ENCODE measurements at regions not wholly inside any gene's neighbourhood (a gene's known extent, or its start where the extent isn't known, plus 50 kb on each side); places are given as distances from the start of the nearest gene placed in this dataset.

- FAIRE-seq (no peak), DNase-seq (ENCODE audit: low spot score) (no peak), ATAC-seq (no peak)
- H2AFZ ChIP-seq (ENCODE audit: low read length), result no peak overlapping the region
- TF ChIP-seq DPF2 (CRISPR knock-in tag; IDR thresholded peaks at IDR 0.05; ENCODE audit: borderline replicate concordance, low read depth) (no peak), NFE2L2 (IDR thresholded peaks at IDR 0.05; ENCODE audit: low read length) (peak; percentile 68)
- H4K20me1 ChIP-seq (ENCODE audit: insufficient read depth, low read length), result no peaks in the 10 kb centered on the region
- no peak overlapping the region for H3K4me3 ChIP-seq (replicated peaks in 1 of 3; ENCODE audit: insufficient read depth in 1 of 3, low read depth in 2 of 3, low read length in 3 of 3)
- no peaks in the 10 kb centered on the region for H3K36me3 ChIP-seq (replicated peaks in 1 of 2; ENCODE audit: control insufficient read depth in 1 of 2, insufficient read depth in 2 of 2, low read length in 2 of 2)
- no peak overlapping the region for H3K27ac ChIP-seq (ENCODE audit: extremely low read length, insufficient read depth, low read length)
- H3K79me2 ChIP-seq (ENCODE audit: insufficient read depth, low read length), result no peaks in the 10 kb centered on the region
- H3K9me3 ChIP-seq (ENCODE audit: low read length), result no peaks in the 10 kb centered on the region
- no peak overlapping the region for H3K4me2 ChIP-seq (ENCODE audit: low read depth, low read length)
- no peaks in the 10 kb centered on the region for H3K4me1 ChIP-seq (ENCODE audit: insufficient read depth, low read length)
- no TSS peak for BruUV-seq (replicated peaks)
- H3K27me3 ChIP-seq (ENCODE audit: control insufficient read depth in 1 of 2, insufficient read depth in 2 of 2, low read length in 2 of 2), result peaks cover 0 to 57% of the 10 kb centered on the region in 2 experiments
- H3K9ac ChIP-seq (ENCODE audit: insufficient read depth, low read depth, low read length), result no peak overlapping the region
- in situ Hi-C loops (cut with HindIII; ENCODE audit: extremely low pct_ligation_motif_present, low pct_unique_long_range_greater_than_20kb) (no loop called here), intact Hi-C loops (cut with micrococcal nuclease; ENCODE audit: unreplicated experiment) (no loop called here)
- 5% methylated on average over 12 of the region's 12 CpGs for WGBS (ENCODE audit: low lambda C conversion rate)
- ChIA-PET POLR2A (no interaction called here), CTCF (ENCODE audit: low intra/inter-chr PET ratio, low total read pairs) (no interaction called here)
Observed at GRCh38 chr17:74152591-74153455, 50.7 kb upstream of the RPL38 start.

DNA sequence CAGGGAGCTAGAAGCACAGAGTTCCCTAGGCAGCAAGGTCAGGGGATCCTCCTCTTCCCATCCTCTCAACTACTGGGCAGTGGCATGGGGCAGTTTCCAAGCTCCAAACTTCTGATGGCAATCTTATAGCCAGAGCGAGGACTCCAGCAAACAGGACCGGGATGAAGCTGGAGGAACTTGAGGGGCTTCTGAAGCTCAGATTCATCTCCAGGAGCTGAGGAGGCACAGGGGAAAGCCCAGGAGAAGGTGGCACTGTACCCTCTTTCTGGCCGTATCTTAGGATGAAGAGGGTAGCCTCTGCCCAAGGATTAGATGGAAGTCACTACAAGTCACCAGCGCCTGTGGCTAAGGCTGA, 50.0 kb upstream of the RPL38 start:
- Histone ChIP-seq H3K9me3 (ENCODE audit: low read length) (no peaks in the 10 kb centered on the region), H4K20me1 (ENCODE audit: insufficient read depth, low read length) (no peaks in the 10 kb centered on the region), H3K4me3 (replicated peaks in 1 of 3; ENCODE audit: insufficient read depth in 1 of 3, low read depth in 2 of 3, low read length in 3 of 3) (no peak overlapping the region), H3K4me2 (ENCODE audit: low read depth, low read length) (no peak overlapping the region), H3K27me3 (ENCODE audit: control insufficient read depth in 1 of 2, insufficient read depth in 2 of 2, low read length in 2 of 2) (peaks cover 0 to 57% of the 10 kb centered on the region in 2 experiments; a peak in 4 of 5 replicates), H3K27ac (ENCODE audit: extremely low read length, insufficient read depth, low read length) (no peak overlapping the region), H3K4me1 (ENCODE audit: insufficient read depth, low read length) (no peaks in the 10 kb centered on the region), H2AFZ (ENCODE audit: low read length) (no peak overlapping the region), H3K36me3 (replicated peaks in 1 of 2; ENCODE audit: control insufficient read depth in 1 of 2, insufficient read depth in 2 of 2, low read length in 2 of 2) (no peaks in the 10 kb centered on the region), H3K79me2 (ENCODE audit: insufficient read depth, low read length) (no peaks in the 10 kb centered on the region), H3K9ac (ENCODE audit: insufficient read depth, low read depth, low read length) (no peak overlapping the region)
- FAIRE-seq (no peak), ATAC-seq (no peak), DNase-seq (ENCODE audit: low spot score) (no peak)
- POLR2A ChIA-PET, result no interaction called here
- intact Hi-C loops (cut with micrococcal nuclease; ENCODE audit: unreplicated experiment) (no loop called here), in situ Hi-C loops (cut with HindIII; ENCODE audit: extremely low pct_ligation_motif_present, low pct_unique_long_range_greater_than_20kb) (no loop called here)
- no TSS peak for BruUV-seq (replicated peaks)
- WGBS (ENCODE audit: low lambda C conversion rate), result 14% methylated on average over 4 of the region's 4 CpGs
- CTCF ChIA-PET (ENCODE audit: low intra/inter-chr PET ratio, low total read pairs), result no interaction called here
- TF ChIP-seq, protein P1, sequence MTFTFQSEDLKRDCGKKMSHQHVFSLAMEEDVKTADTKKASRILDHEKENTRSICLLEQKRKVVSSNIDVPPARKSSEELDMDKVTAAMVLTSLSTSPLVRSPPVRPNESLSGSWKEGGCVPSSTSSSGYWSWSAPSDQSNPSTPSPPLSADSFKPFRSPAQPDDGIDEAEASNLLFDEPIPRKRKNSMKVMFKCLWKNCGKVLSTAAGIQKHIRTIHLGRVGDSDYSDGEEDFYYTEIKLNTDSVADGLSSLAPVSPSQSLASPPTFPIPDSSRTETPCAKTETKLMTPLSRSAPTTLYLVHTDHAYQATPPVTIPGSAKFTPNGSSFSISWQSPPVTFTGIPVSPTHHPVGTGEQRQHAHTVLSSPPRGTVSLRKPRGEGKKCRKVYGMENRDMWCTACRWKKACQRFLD (CRISPR knock-in tag; IDR thresholded peaks at IDR 0.05; ENCODE audit: borderline replicate concordance), result no peak
- TF ChIP-seq SPEN (CRISPR knock-in tag; IDR thresholded peaks at IDR 0.05; ENCODE audit: low read depth) (no peak), TARDBP (CRISPR knock-in tag; IDR thresholded peaks at IDR 0.05) (no peak), MEIS2 (CRISPR knock-in tag; IDR thresholded peaks at IDR 0.05) (no peak), ARHGAP35 (CRISPR knock-in tag; IDR thresholded peaks at IDR 0.05; ENCODE audit: borderline replicate concordance) (no peak)
- TF ChIP-seq, protein P2, sequence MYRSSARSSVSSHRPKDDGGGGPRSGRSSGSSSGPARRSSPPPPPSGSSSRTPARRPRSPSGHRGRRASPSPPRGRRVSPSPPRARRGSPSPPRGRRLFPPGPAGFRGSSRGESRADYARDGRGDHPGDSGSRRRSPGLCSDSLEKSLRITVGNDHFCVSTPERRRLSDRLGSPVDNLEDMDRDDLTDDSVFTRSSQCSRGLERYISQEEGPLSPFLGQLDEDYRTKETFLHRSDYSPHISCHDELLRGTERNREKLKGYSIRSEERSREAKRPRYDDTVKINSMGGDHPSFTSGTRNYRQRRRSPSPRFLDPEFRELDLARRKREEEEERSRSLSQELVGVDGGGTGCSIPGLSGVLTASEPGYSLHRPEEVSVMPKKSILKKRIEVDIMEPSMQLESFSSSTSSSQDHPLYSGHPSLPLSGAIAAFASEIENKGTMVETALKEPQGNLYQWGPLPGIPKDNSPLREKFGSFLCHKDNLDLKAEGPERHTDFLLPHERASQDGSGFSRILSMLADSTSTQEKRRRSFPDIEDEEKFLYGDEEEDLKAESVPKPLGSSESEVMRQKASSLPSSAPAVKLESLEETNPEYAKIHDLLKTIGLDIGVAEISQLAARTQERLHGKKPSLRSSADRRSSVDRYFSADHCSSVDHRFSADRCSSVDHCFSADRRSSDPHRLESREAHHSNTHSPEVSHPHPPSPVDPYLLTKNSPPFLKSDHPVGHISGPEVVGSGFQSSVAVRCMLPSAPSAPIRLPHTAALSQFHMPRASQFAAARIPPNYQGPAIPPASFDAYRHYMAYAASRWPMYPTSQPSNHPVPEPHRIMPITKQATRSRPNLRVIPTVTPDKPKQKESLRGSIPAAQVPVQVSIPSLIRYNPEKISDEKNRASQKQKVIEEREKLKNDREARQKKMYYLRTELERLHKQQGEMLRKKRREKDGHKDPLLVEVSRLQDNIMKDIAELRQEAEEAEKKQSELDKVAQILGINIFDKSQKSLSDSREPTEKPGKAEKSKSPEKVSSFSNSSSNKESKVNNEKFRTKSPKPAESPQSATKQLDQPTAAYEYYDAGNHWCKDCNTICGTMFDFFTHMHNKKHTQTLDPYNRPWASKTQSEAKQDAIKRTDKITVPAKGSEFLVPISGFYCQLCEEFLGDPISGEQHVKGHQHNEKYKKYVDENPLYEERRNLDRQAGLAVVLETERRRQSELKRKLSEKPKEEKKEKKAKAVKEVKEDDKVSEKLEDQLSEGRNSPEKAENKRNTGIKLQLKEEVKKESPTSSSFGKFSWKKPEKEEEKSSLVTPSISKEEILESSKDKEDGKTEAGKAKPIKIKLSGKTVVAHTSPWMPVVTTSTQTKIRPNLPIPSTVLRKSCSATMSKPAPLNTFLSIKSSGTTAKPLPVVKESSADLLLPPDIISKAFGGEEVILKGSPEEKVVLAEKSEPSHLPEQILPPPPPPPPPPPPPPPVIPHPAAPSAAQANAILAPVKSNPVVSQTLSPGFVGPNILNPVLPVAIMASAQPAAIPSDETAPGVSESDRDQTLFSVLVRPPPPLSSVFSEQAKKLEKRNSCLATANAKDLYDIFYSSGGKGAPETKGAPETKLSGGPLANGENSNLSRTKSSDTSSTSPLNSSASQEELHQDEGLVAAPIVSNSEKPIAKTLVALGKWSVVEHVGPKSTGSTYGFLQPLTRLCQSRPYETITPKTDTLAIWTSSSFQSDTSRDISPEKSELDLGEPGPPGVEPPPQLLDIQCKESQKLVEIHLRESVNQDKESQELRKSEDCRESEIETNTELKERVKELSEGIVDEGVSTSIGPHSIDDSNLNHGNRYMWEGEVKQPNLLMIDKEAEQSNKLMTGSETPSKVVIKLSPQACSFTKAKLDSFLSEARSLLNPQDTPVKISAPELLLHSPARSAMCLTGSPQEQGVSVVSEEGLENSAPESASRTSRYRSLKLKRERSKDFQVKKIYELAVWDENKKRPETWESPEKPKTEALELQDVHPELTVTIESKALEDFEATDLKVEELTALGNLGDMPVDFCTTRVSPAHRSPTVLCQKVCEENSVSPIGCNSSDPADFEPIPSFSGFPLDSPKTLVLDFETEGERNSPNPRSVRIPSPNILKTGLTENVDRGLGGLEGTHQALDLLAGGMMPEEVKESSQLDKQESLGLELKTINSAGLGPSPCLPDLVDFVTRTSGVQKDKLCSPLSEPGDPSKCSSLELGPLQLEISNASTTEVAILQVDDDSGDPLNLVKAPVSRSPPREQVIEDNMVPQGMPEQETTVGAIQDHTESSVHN (CRISPR knock-in tag; IDR thresholded peaks at IDR 0.05), result no peak

All from HepG2 (cell line).